ENCODE measurements at regions not wholly inside any gene's neighbourhood (a gene's known extent, or its start where the extent isn't known, plus 50 kb on each side); places are given as distances from the start of the nearest gene placed in this dataset.

DNA sequence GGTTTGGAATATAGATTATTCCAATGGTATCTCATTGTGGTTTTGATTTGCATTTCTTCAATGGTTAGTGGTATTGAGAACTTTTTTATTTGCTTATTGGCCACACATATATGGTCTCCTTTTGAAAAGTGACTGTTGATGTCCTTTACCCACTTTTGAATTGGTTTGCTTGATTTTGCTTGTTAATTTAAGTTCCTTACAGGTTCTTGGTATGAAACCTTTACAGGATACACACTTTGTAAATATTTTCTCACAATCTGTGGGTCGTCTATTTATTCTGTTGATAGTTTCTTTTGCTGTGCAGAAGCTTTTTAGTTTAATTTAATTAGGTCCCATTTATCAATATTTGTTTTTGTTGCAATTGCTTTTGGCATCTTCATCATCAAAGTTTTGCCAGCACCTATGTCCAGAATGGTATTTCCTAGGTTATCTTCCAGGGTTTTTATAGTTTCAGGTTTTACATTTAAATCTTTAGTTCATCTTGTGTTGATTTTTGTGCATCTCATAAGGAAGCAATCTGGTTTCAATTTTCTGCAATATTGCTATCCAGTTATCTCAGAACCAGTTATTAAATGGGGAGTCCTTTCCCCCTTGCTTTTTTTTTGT is 475.7 kb upstream of the PABPC4L start:
- TF ChIP-seq, protein P1, sequence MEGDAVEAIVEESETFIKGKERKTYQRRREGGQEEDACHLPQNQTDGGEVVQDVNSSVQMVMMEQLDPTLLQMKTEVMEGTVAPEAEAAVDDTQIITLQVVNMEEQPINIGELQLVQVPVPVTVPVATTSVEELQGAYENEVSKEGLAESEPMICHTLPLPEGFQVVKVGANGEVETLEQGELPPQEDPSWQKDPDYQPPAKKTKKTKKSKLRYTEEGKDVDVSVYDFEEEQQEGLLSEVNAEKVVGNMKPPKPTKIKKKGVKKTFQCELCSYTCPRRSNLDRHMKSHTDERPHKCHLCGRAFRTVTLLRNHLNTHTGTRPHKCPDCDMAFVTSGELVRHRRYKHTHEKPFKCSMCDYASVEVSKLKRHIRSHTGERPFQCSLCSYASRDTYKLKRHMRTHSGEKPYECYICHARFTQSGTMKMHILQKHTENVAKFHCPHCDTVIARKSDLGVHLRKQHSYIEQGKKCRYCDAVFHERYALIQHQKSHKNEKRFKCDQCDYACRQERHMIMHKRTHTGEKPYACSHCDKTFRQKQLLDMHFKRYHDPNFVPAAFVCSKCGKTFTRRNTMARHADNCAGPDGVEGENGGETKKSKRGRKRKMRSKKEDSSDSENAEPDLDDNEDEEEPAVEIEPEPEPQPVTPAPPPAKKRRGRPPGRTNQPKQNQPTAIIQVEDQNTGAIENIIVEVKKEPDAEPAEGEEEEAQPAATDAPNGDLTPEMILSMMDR (IDR thresholded peaks at IDR 0.05; ENCODE audit: borderline replicate concordance, insufficient read depth, low read depth, low read length) = no peak
- H3K4me3 ChIP-seq (ENCODE audit: low read depth, low read length) = no peak overlapping the region

DNA sequence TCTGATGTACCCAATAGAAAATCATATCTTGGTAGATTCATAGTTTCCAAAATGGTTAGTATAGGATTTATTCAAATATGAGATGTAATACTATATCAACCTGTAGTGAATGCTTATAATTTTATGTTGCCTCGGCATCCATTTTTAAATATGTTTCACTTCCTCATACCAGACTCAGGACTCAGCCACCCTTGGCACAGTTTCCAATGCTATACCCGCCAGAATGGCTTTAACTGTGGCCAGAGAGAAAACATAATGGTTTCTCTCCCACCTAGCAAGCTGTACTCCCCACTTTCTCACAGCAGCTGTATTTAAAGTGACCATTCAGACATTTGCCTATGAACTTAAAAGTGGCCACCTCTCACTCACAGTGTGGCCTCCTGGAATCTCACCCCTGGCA is 466.6 kb upstream of the PABPC4L start:
- H3K4me3 ChIP-seq (ENCODE audit: low read depth, low read length) = no peak overlapping the region
- TF ChIP-seq, protein P1 (IDR thresholded peaks at IDR 0.05; ENCODE audit: borderline replicate concordance, insufficient read depth, low read depth, low read length) = no peak

DNA sequence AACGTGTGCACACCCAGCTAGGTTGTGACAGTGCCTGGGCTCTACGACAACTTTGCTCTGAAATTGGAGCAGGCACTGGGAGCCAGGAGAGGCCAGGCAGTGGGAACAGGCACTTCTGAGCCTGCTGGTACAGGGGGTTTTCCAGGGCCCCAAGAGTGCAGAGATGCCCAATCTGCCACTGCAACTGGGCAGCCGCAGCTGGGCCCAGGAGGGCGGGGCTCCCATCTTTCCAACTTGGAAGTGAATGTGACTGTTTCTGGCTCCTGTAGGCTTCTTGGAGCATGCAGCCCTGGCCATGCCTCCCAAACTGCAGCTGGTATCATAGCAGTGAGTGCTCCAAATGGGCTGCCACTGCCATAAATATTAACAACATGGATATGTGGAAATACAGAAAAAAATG is 465.1 kb upstream of the PABPC4L start:
- H3K4me3 ChIP-seq (ENCODE audit: low read depth, low read length) = no peak overlapping the region

DNA sequence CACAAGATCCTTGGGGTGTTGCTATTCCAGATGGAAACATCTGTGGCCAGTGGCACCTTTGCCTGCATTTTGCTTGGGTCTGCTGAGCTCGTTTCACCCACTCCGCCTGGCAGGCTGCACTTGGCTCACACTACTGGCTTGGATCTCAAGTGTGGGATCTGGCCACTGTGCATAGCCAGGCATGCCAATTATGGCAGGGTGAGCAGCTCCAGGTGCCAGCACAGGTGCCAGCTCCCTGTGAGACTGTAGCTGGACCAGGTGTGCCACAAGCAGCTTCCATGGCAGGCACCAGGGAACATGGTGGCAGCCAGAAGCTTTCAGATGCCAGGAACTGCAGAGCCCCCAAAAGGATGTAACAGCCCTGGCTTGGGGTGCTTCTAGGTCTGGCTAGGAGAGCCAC is 463.8 kb upstream of the PABPC4L start:
- TF ChIP-seq, protein P1 (IDR thresholded peaks at IDR 0.05; ENCODE audit: borderline replicate concordance, insufficient read depth, low read depth, low read length) = no peak
- no peak overlapping the region for H3K4me3 ChIP-seq (ENCODE audit: low read depth, low read length)

More for the DNA sequence above, 465.1 kb upstream of the PABPC4L start:
- TF ChIP-seq, protein P1 (IDR thresholded peaks at IDR 0.05; ENCODE audit: borderline replicate concordance, insufficient read depth, low read depth, low read length) = no peak

DNA sequence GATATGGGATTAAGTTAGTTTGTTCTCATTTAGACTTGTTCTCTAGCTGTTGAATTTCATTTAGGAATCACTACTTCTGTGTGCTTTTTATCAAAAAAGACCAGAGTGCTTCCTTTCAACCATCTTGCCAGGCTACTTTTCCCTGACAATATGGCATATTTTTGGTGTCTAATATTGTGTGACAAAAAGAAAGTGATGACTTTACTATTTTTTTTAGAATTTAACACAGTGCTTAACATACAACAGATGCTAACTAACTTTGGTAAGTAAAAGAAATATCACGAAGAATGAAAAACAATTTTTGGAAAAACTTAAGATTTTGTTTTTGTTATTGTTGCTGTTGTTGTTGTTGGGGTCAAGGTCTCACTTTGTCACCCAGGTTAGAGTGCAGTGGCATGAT is 462.2 kb upstream of the PABPC4L start:
- no peak overlapping the region for H3K4me3 ChIP-seq (ENCODE audit: low read depth, low read length)
- TF ChIP-seq, protein P1 (IDR thresholded peaks at IDR 0.05; ENCODE audit: borderline replicate concordance, insufficient read depth, low read depth, low read length) = no peak

DNA sequence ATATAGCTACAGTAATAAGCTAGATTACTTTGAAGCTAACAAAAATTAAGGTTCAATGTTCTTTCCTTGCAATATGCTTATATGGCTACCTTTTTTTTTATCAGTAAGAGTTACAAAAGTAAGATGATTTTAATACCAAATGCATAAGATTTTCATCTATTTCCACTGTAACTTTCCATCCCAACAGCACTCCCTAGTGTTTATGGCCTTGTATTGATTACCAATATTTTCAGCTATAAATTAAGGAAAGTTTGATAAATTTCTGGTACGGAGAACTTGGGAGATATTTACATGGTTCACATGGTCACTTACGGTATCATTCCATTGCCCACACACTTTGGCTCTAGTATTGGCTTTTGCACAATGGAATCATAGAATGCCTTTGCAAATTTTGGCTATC is 448.9 kb upstream of the PABPC4L start:
- TF ChIP-seq, protein P1 (IDR thresholded peaks at IDR 0.05; ENCODE audit: borderline replicate concordance, insufficient read depth, low read depth, low read length) = no peak
- H3K4me3 ChIP-seq (ENCODE audit: low read depth, low read length) = no peak overlapping the region

DNA sequence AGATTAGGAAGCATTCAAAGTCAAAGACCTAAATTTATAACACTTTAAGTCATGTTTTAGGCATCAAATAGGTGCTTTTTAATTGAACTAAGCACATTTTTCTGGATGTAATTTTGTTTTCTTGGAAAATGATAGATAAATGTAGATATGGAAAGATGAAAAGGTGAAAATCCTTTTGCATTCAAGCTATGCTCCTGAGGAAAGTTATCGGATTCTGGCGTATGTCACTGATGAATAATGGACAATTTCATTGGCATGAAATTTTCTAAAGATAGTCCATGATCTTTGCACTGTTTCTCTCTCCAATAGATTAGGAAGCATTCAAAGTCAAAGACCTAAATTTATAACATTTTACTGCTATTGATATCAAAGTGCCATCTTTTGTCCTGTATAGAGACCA is 444.2 kb upstream of the PABPC4L start:
- TF ChIP-seq, protein P1 (IDR thresholded peaks at IDR 0.05; ENCODE audit: borderline replicate concordance, insufficient read depth, low read depth, low read length) = no peak

More for the DNA sequence above, 444.2 kb upstream of the PABPC4L start:
- H3K4me3 ChIP-seq (ENCODE audit: low read depth, low read length) = no peak overlapping the region

Data from GM12875 (cell line).